ENCODE measurements at regions not wholly inside any gene's neighbourhood (a gene's known extent, or its start where the extent isn't known, plus 50 kb on each side); places are given as distances from the start of the nearest gene placed in this dataset.

- TF ChIP-seq POLR2A (IDR thresholded peaks at IDR 0.05; ENCODE audit: low read depth) (no peak), POLR2AphosphoS5 (IDR thresholded peaks at IDR 0.05) (no peak), EP300 (IDR thresholded peaks at IDR 0.05) (no peak)
- TF ChIP-seq, protein P1, sequence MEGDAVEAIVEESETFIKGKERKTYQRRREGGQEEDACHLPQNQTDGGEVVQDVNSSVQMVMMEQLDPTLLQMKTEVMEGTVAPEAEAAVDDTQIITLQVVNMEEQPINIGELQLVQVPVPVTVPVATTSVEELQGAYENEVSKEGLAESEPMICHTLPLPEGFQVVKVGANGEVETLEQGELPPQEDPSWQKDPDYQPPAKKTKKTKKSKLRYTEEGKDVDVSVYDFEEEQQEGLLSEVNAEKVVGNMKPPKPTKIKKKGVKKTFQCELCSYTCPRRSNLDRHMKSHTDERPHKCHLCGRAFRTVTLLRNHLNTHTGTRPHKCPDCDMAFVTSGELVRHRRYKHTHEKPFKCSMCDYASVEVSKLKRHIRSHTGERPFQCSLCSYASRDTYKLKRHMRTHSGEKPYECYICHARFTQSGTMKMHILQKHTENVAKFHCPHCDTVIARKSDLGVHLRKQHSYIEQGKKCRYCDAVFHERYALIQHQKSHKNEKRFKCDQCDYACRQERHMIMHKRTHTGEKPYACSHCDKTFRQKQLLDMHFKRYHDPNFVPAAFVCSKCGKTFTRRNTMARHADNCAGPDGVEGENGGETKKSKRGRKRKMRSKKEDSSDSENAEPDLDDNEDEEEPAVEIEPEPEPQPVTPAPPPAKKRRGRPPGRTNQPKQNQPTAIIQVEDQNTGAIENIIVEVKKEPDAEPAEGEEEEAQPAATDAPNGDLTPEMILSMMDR (IDR thresholded peaks at IDR 0.05): no peak
These were observed 275.7 kb upstream of the C1orf174 start for GRCh38 chr1:4175566-4176405.
